GM21619 (cell line): ENCODE measurements at regions not wholly inside any gene's neighbourhood (a gene's known extent, or its start where the extent isn't known, plus 50 kb on each side); places are given as distances from the start of the nearest gene placed in this dataset.
"Not testable (repeated sequence)": the region's sequence is repeated elsewhere in the genome, so short reads cannot be mapped to it uniquely, and the experiment has no call there.

Experiments used
- ATAC-seq: cut with Tn5 transposase; IDR thresholded peaks from one replicate; pipeline ENCODE4 v1.9.1; 2021; ENCODE audit not compliant: unreplicated experiment

DNA sequence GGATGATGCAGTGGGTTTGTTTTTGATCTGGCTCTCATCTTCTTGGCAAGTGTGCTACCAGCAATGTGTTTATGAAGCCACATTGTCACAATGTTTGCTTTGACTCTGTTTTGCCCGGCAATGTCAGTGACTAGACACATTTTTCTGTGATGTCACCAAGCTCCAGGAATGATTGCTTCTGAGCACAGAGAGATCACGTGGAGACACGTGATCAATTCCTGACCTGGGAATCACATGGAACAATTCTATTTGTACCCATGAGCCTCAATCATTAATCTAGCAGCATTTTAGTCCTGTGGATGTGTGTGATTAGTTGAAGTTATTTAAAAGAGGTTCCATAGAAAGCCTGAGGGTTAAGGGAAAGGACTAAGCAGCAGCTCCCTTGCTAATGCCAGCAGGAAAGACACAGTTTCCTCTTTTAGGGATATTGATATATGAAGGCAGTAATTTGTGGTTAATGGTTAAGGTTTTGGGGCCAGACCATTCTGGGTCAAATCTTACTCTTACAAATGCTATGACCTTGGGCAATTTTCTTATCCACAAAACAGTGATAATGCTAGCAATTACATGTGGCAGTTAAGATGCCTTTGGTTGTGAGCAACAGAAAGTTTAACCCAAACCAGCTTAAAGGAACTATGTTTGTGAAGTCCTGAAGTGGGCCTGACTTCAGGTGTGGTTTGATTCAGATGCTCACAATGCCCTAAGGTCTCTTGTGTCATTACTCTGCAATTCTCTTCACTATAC, 59.0 kb downstream of the FASLG start:
- no peak for ATAC-seq

DNA sequence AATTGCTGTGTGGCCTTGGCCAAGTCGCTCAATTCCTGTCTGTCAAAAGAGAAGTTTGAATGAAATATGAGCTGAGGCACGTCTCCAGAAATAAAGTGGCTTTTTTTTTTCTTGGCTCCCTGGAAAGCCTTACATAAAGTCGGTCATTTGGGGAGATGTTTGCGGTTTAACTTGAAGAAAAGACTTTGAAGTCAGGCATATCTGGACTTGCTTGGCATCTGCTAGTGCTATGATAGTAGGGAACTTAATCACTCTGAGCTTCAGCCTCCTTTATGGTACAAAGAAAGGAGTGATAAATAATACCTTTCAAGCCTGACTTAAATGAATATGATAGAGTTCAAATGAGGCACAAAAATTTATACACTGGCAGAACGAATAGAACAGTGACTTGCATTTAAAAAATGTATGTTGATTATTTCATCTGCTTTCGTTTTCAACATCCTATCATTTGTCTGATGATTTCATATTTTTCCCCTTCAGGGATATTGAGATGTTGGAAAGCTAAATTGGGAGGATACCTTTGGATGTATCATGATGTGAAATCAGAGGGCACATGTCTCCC, 60.2 kb downstream of the FASLG start:
- no peak for ATAC-seq

DNA sequence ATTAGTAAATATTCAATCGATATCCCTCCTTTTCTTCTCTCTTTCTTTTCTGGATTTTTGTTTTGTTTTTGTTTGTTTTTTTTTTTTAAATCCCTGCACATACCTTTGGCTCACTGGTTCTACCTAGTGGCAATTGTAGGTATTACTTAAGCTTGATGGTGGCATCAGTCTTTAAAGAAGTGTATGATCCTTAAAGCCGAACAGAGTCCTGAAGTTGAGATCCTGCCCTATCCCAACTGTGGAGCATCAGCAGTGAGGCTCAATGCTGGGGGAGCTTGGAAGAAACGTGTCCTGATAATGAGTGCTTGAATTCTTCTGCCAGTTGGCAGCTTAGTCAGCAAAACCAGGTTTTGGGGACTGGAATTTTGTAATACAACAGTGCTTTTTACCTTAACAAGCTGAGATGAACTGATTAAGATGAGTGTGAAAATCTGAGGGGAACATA, 60.8 kb downstream of the FASLG start:
- no peak for ATAC-seq

DNA sequence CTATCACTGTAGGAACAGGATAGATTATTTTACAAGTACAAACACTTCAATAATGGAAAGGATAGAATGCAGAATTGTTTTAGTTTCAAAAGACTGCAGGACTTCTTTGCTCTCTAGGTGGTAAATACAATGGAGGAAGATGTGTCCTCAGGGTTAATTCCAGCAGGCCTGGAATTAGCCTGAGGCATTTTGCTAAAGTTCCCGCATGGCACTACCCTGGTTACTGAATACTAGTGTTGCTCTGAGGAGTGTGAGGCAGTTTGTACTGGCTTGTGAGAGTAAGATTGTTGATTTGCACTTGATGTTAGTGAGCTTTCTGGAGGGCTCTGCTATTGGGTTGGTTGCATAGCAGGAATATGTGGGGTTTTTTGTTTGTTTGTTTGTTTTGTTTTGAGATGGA, 61.4 kb downstream of the FASLG start:
- no peak for ATAC-seq

DNA sequence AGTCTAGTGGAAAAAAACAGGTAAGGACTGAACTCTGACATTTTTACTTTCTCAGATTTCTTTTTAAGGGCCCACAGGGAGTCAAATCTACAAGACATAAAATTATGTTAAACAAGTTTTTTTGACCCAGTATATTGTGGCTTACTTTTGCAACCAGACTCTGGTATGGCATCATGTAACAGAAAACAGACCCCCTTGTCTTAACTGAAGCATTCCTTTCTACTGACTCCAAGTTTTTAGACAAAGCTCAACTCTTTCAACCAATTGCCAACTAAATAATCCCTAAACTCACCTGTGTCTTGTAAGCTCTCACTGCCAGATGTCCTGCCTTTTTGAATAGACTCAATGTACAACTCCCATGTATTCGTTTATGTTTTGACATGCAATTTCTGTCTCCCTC, 64.3 kb downstream of the FASLG start:
- no peak for ATAC-seq

DNA sequence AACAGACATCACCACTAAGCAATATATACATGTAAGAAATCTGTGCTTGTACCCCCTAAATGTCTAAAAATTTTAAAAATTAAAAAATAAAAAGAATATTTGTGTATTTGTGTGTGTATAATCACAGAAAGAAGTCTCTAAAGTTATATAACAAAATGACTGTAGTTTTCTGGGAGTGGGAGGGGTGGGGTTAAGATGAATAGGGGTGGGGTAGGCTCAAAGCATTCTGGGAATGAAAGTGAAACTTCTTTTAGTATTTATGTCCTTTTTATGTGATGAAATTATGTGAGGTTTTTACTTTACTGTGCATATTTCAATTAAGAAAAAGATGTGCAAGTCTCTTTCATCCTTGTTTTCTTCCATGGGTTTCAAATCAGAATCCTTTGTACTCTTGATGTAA, 65.3 kb downstream of the FASLG start:
- no peak for ATAC-seq

DNA sequence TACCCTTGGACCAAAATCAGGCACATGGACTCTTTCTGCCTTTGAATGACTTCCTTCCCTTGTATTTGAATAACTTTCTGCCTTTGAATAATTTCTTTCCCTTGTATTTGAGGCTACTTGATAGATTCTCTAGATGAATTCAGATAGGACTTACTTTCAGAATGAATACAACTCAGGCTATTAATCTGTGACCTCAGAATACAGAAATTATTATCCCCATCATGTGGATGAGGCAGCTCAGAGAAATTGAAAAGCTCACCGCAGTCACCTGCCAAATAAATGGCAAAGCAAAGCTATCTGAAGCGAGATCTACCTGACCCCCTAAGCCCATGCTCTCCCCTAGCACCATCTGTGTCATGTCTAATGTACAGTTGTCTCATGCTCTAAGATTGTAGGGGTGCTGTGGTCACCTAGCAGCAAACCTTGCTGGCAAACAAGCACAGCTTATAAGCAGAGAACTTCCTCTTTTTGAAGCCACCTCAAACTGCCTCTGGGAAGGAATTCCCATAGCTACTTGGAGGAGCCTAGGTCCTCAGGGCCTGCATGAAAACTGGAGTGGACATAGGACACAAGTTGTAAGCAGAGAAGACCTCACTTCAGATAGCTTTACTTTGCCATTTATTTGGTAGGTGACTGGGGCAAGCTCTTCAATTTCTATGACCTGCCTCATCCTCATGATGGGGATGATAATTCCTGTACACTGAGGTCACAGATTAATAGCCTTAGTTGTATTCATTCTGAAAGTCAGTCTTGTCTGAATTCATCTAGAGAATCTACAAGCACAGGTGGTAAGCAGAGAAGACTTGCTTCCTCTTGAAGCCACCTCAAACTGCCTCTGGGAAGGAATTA, 66.1 kb downstream of the FASLG start:
- ATAC-seq, result peak; percentile 87

DNA sequence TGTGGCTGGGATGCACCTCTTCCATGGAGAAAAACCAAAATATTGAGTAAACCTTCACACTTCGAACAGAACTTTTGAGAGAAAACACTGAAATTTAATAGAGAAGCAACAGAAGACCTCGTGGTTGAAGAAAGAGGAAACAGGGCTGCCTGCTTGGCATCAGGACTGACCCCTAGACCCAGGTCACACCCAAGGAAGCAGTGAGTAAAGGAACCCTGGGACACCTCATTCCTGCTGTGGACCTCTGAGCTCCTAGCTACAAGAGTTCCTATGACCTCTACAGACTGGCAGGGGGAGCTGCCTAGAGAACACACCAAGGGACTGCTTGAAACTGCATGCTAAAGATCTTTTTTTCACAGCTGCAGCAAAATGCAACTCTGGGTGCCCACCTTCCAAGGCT, 67.8 kb downstream of the FASLG start:
- no peak for ATAC-seq

DNA sequence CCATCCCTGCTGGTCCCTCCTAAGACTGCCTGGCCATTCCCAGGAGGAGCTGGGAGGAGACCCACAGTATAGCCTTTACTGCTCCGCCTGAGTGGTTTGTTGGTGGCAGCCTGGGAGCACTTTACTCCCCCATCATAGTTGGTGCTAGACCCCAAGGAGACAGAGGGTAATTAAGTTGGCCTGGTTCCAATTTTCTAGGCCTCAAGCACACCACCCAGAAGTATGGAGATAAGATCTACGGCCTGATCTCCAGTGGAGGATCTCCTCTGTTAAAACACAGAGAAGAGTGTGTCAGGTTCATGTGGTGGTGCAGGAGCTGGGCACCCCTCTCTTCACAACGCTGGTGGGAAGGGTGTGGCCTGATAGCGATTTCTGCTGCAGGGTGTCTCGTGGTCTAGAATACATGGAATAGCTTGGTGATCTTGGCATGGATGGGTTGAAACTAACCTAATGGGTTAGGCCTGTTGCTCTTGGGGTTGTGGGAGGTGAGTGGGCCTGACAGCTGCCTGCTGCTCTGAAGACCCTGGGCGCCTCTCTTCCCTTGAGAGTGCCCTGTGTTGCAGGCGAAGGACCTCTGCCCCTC, 68.5 kb downstream of the FASLG start:
- no peak for ATAC-seq

DNA sequence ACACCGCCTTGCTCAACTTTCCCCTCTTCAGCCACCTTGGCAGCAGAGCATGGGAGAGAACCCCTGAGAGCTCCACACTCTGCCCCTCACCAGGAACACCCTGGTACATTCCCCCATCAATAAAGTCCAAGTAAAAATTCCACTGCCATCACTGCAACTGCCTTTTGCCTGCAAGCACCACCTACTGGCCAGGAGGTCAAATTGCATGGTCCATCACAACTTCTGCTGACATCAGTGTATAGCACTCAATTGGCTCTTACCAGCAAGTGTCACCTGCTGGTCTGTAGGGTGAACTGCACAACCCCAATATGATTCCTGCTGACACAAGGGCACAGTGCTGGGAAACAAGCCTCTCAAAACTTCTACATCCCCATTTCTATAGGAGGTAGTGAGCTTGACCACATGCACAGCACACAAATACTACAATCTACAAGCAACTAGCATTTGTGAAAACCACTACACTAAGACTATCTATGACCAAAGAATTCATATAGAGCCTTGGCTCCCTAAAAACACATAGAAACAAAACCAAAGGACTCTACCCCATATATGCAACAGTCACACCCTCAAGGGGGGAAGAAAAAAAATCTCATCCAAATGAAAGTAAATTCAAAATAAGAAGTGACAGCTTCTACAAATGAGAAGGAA, 69.2 kb downstream of the FASLG start:
- ATAC-seq, result no peak

DNA sequence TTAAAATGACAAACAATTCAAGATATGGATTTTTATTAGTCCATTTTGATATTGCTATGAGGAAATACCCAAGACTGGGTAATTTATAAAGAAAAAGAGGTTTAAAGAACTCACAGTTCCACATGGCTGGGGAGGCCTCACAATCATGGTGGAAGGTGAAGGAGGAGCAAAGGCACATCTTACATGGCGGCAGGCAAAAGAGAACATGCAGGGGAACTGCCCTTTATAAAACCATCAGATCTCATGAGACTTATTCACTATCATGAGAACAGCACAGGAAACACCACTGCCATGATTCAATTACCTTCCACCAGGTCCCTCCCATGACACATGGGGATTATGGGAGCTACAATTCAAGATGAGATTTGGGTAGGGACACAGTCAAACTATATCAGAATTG, 69.8 kb downstream of the FASLG start:
- ATAC-seq, result not testable (repeated sequence)

DNA sequence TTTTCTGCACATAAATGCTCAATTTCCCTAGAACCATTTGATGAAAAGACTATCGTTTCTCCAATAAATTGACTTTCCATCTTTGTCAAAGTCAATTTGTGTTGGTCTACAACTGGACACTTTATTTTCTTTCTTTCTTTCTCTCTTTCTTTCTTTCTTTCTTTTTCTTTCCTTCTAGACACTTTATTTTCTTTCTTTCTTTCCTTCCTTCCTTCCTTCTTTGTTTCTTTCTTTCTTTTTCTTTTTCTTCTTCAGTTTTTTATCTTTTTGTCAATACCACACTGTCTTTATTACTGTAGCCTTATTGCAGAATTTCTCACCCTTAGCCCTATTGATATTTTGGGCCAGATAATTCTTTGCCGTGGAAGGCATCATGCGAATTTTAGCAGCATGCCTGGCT, 73.5 kb downstream of the FASLG start:
- no peak for ATAC-seq

DNA sequence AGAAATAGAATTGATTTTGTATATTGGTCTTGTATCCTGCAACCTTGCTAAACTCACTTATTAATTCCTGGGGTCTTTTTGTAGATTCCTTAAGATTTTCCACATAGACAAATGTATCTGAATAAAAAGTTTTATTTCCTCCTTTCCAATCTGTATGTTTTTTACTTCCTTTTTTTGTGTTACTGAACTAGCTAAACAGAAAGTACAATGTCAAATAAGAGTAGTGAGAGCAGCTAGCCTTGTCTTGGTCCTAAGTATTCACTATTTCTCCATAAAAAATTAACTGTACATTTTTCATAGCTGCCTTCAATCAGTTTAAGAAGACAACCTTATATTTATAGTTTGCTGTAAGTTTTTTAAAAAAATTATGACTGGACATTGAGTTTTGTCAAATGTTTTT, 74.9 kb downstream of the FASLG start:
- no peak for ATAC-seq

DNA sequence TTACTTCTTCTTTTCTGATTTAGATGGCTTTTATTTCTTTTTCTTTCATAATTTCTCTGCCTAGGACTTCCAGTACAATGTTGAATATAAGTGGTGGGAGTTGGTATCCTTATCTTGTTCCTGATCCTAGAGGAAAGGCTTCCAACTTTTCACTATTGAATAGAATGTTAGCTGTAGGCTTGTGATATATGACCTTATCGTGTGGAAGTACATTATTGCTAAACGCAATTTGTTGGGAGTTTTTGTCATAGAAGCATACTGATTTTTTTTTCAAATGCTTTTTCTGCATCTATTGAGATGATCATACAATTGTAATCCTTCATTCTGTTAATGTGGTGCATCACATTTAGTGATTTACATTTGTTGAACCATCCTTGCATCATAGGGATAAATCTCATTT, 79.5 kb downstream of the FASLG start:
- ATAC-seq, result no peak

DNA sequence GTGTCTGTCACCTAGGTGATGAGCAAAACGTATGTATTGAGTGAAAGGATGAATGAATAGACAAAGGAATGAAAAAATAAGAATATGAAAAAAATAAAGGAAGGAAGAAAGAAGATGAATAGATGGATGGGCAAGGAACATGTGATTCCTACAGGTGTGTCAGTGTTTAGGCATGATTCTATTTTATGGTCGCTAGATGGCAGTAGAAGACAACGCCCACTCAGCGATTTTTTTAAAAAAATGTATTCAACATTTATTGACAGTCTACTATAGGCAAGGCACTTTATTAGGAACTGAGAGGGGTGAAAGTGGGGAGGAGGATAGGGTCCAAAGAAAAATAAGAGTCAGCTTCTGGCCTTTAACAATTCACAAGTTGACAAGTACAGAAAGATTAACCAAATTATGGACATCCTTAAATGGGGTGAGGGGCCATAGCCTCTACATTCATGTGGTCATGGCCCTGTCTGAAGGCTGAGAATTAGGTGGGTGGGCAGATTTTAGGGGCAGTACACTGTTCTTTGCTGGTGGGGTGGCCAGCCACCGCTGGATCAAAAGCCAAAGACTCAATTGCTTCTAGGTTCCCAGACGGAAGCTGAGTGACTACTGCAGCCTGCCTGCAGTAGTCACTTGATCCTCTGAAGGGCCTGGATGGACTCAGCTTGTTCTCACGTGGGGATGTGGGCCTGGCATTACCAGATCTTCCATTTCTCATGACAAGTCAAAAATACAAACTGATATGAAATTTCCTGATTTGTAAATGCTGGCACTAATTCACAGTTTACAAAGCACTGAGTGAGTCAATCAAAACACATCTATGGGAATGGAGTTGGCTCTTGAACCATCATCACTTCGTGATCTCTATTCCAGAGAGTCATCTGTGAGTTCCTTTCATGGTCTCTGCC, 83.9 kb downstream of the FASLG start:
- no peak for ATAC-seq

DNA sequence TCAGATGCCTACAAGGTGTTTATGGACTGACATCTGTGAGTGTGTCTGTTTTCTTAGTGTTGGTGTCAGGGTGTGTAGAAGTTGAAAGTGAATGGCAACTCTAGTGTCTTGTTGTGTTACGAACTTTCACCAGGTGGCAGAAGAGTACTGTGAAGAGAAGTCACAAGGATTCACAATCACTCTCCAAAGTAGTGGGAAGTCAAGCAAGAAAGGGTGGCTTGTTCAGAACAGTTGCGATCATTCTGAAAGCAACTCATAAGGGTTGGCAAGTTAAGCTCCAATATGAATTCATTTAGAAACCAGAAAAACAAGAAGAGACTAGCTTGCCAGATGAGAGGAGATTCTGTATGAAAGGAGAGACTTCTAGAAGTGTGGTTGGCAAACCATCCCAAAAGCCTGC, 86.1 kb downstream of the FASLG start:
- ATAC-seq, result peak; percentile 63

DNA sequence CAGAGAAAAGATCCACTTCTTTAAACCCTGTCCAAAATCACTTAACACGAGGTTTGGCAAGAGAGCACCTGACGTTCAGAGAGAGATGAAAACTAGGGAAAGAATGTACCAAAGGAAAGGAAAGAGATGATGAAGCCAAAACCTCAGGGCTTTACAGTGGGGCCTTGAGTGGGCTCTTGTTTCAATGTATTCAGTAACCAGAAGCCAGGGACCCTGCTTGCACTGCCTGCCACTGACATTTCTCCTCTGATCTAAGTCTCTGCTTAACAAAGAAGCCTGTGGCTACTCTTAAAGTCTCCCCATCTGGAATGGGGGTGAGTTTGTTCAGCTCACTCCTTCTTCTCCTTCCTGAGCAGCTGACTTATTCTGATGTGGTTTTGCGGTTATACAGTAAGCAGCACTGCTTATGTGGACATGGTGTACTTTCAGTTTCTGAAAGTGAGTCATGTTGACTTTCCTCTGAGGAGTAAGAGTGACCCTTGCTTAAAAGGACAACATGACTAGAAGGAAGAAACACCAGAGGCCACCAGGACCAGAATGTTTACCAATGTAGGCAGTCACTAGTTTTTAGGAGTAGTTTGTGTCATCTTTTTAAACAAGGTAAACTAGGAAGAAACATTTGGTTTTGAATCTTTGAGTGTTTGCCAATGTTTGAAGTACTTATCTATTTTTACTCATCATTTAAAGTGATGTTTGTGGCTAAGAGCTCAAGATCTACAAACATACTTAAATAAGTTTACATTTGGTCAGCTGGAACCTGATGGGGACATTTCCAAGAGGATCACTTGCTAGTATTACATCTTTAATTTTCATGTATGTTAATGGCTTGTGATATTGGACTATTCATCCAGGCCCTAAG, 87.4 kb downstream of the FASLG start:
- peak; percentile 78 for ATAC-seq

DNA sequence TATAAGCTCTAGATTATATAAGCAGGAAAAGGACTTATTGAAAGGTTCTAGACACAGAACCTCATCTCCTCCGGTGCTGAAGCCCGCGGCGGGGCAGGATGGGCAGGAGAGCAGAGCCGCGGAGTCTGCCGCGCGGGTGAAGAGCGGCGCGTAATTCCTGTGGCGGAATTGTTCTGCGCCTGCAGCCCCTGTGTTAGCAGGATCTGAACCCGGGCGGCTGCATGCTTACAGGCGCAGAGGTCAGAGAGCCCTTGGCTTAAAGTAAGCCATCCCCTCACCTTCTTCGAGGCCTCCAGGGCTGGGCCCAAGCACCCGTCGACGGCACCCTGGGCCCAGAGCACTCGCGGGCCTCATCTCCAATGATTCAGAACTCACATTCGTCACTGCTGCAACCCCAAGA, 89.3 kb downstream of the FASLG start:
- ATAC-seq, result no peak

DNA sequence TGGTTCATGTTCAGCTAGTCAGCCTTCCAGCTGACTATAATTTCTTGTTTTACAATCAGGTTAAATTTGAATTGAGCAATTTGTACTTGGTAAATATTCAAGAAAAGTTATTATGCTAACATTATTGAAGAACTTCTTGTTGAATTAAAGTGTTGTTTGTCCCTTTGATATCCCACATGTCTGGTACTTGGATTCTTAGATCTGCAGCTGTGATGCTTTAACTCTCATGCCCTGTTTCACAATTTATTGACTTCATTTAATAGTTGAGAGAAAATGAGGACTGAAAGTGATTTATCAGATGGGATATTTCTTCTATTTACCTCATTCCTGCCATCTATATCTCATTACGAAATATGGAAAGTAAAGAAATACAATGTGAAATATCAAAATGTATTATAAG, 92.8 kb downstream of the FASLG start:
- no peak for ATAC-seq
